ENCODE measurements at regions not wholly inside any gene's neighbourhood (a gene's known extent, or its start where the extent isn't known, plus 50 kb on each side); places are given as distances from the start of the nearest gene placed in this dataset.

GRCh38 chr1:172811694-172812093 is 152.8 kb downstream of the FASLG start:
- POLR2A ChIA-PET (ENCODE audit: low non-redundant PET), result no interaction called here
- Histone ChIP-seq H3K27ac (ENCODE audit: low read depth, low read length, poor library complexity, severe bottlenecking) (no peak overlapping the region), H3K36me3 (ENCODE audit: insufficient read depth, low read length, poor library complexity, severe bottlenecking) (no peaks in the 10 kb centered on the region), H3K4me3 (ENCODE audit: low read depth, low read length, poor library complexity, severe bottlenecking) (no peak overlapping the region), H3K9me3 (ENCODE audit: low read depth, low read length, poor library complexity, severe bottlenecking) (no peaks in the 10 kb centered on the region), H3K27me3 (replicated peaks; ENCODE audit: insufficient read depth, low read depth, low read length, poor library complexity) (no peaks in the 10 kb centered on the region), H3K4me1 (ENCODE audit: insufficient read depth, low read length, poor library complexity, severe bottlenecking) (no peaks in the 10 kb centered on the region)
- TF ChIP-seq EZH2 (IDR thresholded peaks at IDR 0.05; ENCODE audit: borderline replicate concordance, low read depth, low read length, poor library complexity, severe bottlenecking) (no peak), CTCF (conservative IDR thresholded peaks at IDR 0.05; ENCODE audit: low read depth, low read length) (no peak)
- no peak for DNase-seq (ENCODE audit: low spot score)
- BruUV-seq (replicated peaks), result no TSS peak
- CTCF ChIA-PET, result no interaction called here
- intact Hi-C loops (cut with micrococcal nuclease; ENCODE audit: unreplicated experiment), result no loop called here

GRCh38 chr1:172812118-172812517 is 153.2 kb downstream of the FASLG start:
- H3K4me1 ChIP-seq (ENCODE audit: insufficient read depth, low read length, poor library complexity, severe bottlenecking), result no peaks in the 10 kb centered on the region
- CTCF ChIA-PET, result no interaction called here

GRCh38 chr1:172813330-172813729 is 154.4 kb downstream of the FASLG start:
- BruUV-seq (replicated peaks), result no TSS peak
- TF ChIP-seq EZH2 (IDR thresholded peaks at IDR 0.05; ENCODE audit: borderline replicate concordance, low read depth, low read length, poor library complexity, severe bottlenecking) (no peak), CTCF (conservative IDR thresholded peaks at IDR 0.05; ENCODE audit: low read depth, low read length) (no peak)
- H3K36me3 ChIP-seq (ENCODE audit: insufficient read depth, low read length, poor library complexity, severe bottlenecking), result no peaks in the 10 kb centered on the region
- ChIA-PET POLR2A (ENCODE audit: low non-redundant PET) (no interaction called here), CTCF (no interaction called here)
- no peaks in the 10 kb centered on the region for H3K27me3 ChIP-seq (replicated peaks; ENCODE audit: insufficient read depth, low read depth, low read length, poor library complexity)
- no peak for DNase-seq (ENCODE audit: low spot score)
- no peak overlapping the region for H3K27ac ChIP-seq (ENCODE audit: low read depth, low read length, poor library complexity, severe bottlenecking)
- no peaks in the 10 kb centered on the region for H3K4me1 ChIP-seq (ENCODE audit: insufficient read depth, low read length, poor library complexity, severe bottlenecking)
- H3K4me3 ChIP-seq (ENCODE audit: low read depth, low read length, poor library complexity, severe bottlenecking), result no peak overlapping the region
- intact Hi-C loops (cut with micrococcal nuclease; ENCODE audit: unreplicated experiment), result no loop called here
- H3K9me3 ChIP-seq (ENCODE audit: low read depth, low read length, poor library complexity, severe bottlenecking), result no peaks in the 10 kb centered on the region

More at GRCh38 chr1:172812118-172812517, 153.2 kb downstream of the FASLG start:
- DNase-seq (ENCODE audit: low spot score), result no peak
- no peaks in the 10 kb centered on the region for H3K36me3 ChIP-seq (ENCODE audit: insufficient read depth, low read length, poor library complexity, severe bottlenecking)
- H3K4me3 ChIP-seq (ENCODE audit: low read depth, low read length, poor library complexity, severe bottlenecking), result no peak overlapping the region
- H3K27ac ChIP-seq (ENCODE audit: low read depth, low read length, poor library complexity, severe bottlenecking), result no peak overlapping the region
- H3K27me3 ChIP-seq (replicated peaks; ENCODE audit: insufficient read depth, low read depth, low read length, poor library complexity), result no peaks in the 10 kb centered on the region
- no TSS peak for BruUV-seq (replicated peaks)
- no peaks in the 10 kb centered on the region for H3K9me3 ChIP-seq (ENCODE audit: low read depth, low read length, poor library complexity, severe bottlenecking)
- no peak for TF ChIP-seq EZH2 (IDR thresholded peaks at IDR 0.05; ENCODE audit: borderline replicate concordance, low read depth, low read length, poor library complexity, severe bottlenecking)
- no peak for TF ChIP-seq CTCF (conservative IDR thresholded peaks at IDR 0.05; ENCODE audit: low read depth, low read length)
- intact Hi-C loops (cut with micrococcal nuclease; ENCODE audit: unreplicated experiment), result no loop called here
- POLR2A ChIA-PET (ENCODE audit: low non-redundant PET), result no interaction called here
